A549 (cell line): ENCODE measurements at regions not wholly inside any gene's neighbourhood (a gene's known extent, or its start where the extent isn't known, plus 50 kb on each side); places are given as distances from the start of the nearest gene placed in this dataset.

ENCODE experiments used
- CBX2 ChIP-seq: fragments of 200-600 bp; sonication (generic); IDR thresholded peaks from 2 replicates; pipeline ENCODE4 v1.6.1; 2016; ENCODE audit warnings: low read depth, mild to moderate bottlenecking, borderline replicate concordance
- CTCF ChIP-seq: fragments of >200 bp; sonication (Bioruptor Twin); formaldehyde crosslinking; IDR thresholded peaks from 3 replicates; pipeline ENCODE4 v1.5.1; 2016
- HDAC2 ChIP-seq: fragments of 200-600 bp; sonication (generic); IDR thresholded peaks from 2 replicates; pipeline ENCODE4 v1.6.1; 2016
- HEYL ChIP-seq: fragments of 250-450 bp; sonication (Bioruptor Pico); IDR thresholded peaks from 2 replicates; pipeline ENCODE4 v1.8.0; 2021; ENCODE audit warnings: mild to moderate bottlenecking, moderate library complexity
- MAFK ChIP-seq: fragments of 450-650 bp; IDR thresholded peaks from 2 replicates; pipeline ENCODE4 v1.6.1; 2014; ENCODE audit not compliant: partially characterized antibody
- RAD21 ChIP-seq, 2 experiments: fragments of >200 bp in 1 of 2; sonication (Bioruptor Twin) in 1 of 2; formaldehyde crosslinking in 1 of 2; IDR thresholded peaks in 1 of 2; conservative IDR thresholded peaks in 1 of 2; 2 replicates in 1 of 2; 3 replicates in 1 of 2; pipeline ENCODE4 v1.6.1; 2012 to 2018; ENCODE audit warnings: inconsistent platforms in 1 of 2
- REST ChIP-seq: fragments of 200-600 bp; sonication (generic); IDR thresholded peaks from 2 replicates; pipeline ENCODE4 v1.6.1; 2016; ENCODE audit warnings: antibody characterized with exemption, mild to moderate bottlenecking, moderate library complexity
- SMC3 ChIP-seq: fragments of >200 bp; sonication (Bioruptor Twin); formaldehyde crosslinking; IDR thresholded peaks from 3 replicates; pipeline ENCODE4 v1.6.1; 2018; ENCODE audit warnings: inconsistent platforms

GRCh38 chr17:14902803-14903202 is 362.3 kb downstream of the PMP22 start:
- TF ChIP-seq CTCF: no peak
- TF ChIP-seq HEYL (CRISPR knock-in tag): no peak
- no peak for TF ChIP-seq SMC3
- TF ChIP-seq MAFK: peak; percentile 72
- TF ChIP-seq HDAC2: no peak
- no peak for TF ChIP-seq RAD21 (conservative IDR thresholded peaks at IDR 0.05 in 1 of 2, IDR thresholded peaks at IDR 0.05 in 1 of 2)
- TF ChIP-seq CBX2: no peak
- no peak for TF ChIP-seq REST
